NCI-H2227 (cell line): ENCODE measurements at regions not wholly inside any gene's neighbourhood (a gene's known extent, or its start where the extent isn't known, plus 50 kb on each side); places are given as distances from the start of the nearest gene placed in this dataset.
"Not testable (repeated sequence)": the region's sequence is repeated elsewhere in the genome, so short reads cannot be mapped to it uniquely, and the experiment has no call there.

Experiments used
- DNase-seq: peaks from one replicate; lab custom pipeline; 2025; ENCODE audit not compliant: unreplicated experiment; lab: John Stamatoyannopoulos, UW

- not testable (repeated sequence) for DNase-seq
Measured at GRCh38 chr5:134471858-134472449, 53.5 kb upstream of the JADE2 start.

DNA sequence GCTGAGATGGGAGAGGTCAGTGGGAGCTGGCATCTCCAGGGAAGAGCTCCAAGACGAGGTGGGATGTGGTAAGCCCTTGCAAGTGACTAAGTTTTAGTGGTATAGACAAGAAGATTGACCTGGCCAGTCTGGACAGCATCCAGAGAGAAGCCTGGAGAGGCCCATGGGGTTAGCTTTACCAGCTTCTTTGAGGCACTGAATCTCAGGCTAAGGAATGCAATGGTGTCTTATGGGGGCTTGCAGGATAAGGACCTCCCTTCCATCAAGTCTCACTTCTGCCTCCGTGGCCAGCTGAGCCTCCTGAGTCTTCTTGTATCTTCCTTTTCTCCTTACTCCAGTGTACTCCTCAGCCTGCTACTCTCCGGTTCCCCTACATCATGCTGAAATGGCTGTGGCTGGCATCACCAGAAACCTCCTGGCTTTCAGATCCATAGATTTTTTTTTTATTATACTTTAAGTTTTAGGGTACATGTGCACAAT, 56.5 kb upstream of the JADE2 start:
- no peak for DNase-seq

DNA sequence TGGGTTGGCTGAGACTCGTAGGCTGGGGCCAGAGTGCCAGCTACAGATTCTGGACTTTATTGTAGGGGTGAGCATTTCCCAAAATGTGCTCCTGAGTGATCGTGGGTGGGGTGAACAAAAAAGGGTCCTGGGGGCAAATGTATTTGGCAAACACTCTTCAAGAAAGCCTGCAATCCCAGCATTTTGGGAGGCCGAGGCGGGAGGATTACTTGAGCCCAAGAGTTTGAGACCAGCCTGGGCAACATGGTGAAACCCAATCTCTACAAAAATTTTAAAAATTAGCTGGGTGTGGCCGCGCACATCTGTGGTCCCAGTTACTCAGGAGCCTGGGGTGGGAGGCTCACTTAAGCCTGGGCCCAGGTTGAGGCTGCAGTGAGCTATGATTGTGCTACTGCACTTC, 55.5 kb upstream of the CDKN2AIPNL start:
- no peak for DNase-seq

DNA sequence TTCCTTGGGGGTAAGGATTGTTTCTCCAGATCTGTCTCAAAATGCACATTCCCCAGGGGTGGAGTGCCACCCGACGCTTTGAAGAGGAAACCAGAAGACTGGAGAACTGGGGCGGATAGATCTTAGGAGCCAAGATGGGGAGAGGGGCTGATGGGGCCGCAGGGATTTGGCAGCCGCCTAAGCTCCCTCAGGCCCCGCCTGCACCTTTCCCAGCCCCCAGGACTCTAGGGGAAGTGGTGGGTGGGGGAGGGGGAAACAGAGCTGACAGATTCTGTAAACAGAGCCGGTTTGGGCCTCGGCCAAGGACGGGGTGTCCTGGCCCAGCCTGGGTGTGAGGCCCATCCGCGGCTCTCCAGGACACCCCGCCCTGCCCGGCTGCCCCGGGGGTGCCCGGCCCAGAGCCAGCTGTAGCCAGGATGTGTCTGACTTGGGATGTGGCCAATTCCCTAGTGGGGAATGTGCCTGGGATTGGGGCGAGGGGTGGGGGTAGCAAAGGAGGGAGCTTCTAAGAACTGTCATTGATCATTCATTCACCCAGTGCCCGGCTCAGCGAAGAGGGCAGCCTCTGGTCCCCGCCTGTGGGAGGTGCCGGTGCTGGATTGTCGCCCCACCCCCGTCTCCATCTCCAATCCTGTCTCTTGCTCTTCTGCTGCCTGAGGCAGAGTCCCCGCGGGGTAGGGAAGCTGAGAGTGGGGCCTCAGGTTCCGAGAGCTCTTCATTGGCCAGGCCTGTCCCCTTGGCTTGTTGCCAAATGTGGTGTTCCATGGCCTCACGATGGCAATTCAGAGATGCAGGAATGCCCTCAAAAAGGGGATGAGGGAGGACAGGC, 54.8 kb upstream of the CDKN2AIPNL start:
- peak; percentile 35 for DNase-seq

DNA sequence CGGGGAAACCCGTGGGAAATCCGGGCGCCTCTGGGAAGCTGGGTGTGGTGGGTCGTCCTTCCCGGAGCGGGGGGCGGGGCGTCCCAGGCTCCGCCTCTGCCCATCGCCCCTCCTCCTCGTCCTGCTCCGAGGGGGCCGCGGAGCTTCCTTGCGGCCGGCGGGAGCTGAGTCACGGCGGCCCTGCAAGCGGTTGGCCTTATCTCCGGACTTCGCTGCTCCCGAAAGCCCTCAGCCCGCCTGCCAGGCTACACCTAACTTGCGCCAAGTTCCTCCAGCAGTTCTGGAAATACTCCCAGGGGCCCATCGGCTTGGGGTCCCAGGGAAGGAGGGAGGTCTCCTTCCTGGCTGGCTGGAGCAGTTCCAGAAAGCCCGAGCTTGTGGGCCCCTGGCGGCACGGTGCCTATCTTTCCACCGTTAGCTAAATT, 54.1 kb upstream of the CDKN2AIPNL start:
- DNase-seq, result no peak

DNA sequence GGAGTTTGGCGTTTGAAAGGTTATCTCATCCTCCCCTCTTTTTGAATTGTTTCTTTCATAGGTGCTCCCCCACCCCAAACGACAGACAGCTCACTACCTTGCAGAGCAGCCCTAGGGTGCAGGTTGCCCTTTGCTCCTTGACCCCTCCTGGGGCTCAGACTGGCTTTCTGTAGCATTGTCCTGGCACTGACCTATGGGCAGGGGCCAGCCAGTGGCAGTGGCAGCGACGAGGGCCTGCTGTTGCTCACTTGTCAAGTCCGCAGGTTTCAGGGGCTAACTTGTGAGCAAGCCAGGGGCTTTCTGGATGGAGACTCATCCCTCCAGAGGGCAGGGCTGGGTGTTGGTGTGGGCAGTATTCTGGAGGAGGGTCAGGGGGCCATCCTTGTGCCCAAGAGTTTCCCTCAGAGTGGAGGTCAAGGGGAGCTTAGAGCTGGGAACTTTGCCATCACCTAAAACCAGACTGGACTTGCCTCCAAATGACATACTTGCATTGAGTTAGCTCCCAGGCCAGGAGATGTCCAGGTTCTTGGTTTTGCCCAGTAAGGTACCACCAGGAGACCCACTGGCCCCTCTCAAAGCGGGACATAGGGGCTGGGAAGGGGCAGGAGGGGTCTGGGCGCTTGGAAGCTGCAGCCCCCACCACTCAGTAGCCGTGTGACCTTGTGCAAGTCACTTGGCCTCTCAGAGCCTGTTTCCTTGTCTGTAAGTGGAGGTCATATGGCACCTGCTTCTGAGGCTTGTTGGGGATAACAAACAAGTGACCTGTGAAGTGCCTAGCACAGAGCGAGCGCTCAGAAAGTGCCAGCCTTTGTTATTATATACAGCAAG, 53.5 kb upstream of the CDKN2AIPNL start:
- no peak for DNase-seq

- no peak for DNase-seq
Measured at GRCh38 chr5:134463991-134464760, 52.5 kb upstream of the CDKN2AIPNL start.

- DNase-seq, result no peak
Measured at GRCh38 chr5:134463176-134463720, 51.6 kb upstream of the CDKN2AIPNL start.

DNA sequence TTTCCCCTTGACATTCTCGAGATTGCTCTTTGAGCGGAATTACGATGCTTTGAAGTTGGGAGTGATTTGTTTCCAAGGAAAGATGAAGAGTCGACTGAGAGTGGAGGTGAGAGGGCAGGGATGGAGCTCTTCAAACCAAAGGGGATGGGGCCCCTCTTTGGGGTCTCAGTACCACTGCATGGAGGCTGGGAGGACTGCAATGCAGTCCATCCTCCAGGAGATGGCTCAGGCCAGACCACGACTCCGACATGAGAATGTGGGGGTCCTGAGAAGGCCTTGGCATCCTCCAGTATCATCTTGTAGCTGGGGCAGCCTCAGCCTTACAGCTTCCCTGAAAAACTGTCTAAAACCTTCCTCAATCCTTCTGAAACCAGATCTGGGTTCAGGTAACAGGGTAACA, 51.1 kb upstream of the CDKN2AIPNL start:
- no peak for DNase-seq

- DNase-seq, result no peak
Measured at GRCh38 chr5:134462047-134462575, 50.4 kb upstream of the CDKN2AIPNL start.
